Activated T-cell treated with anti-CD3 and anti-CD28 coated beads, Interleukin-2, amount 50 U/mL, for 4 hours (primary cell): ENCODE measurements at regions not wholly inside any gene's neighbourhood (a gene's known extent, or its start where the extent isn't known, plus 50 kb on each side); places are given as distances from the start of the nearest gene placed in this dataset.
A peak's percentile ranks its signal among the peaks of the same experiment; 100 is the strongest.
"Not testable (repeated sequence)": the region's sequence is repeated elsewhere in the genome, so short reads cannot be mapped to it uniquely, and the experiment has no call there.

Source experiments
- ATAC-seq, 2 donors: fragments of 200-7000 bp; cut with Tn5 transposase; one replicate each; pipeline ENCODE4 v1.10.0; 2021
- DNase-seq: peaks from one replicate; pipeline ENCODE4 v3.0.0-alpha.2; 2020
- H3K27me3 Mint-ChIP-seq: one replicate; pipeline ENCODE4 v1.8.0; 2021; ENCODE audit warnings: low read depth, mixed read lengths
- H3K36me3 Mint-ChIP-seq: one replicate; pipeline ENCODE4 v1.8.0; 2022; ENCODE audit warnings: mixed read lengths; ENCODE audit not compliant: insufficient read depth
- H3K4me1 Mint-ChIP-seq: one replicate; pipeline ENCODE4 v1.8.0; 2021; ENCODE audit warnings: low read depth, mixed read lengths
- H3K4me3 Mint-ChIP-seq: one replicate; pipeline ENCODE4 v1.8.0; 2021; ENCODE audit warnings: mild to moderate bottlenecking, moderate library complexity, mixed read lengths
- H3K9me3 Mint-ChIP-seq: one replicate; pipeline ENCODE4 v1.8.0; 2021; ENCODE audit warnings: mixed read lengths

DNA sequence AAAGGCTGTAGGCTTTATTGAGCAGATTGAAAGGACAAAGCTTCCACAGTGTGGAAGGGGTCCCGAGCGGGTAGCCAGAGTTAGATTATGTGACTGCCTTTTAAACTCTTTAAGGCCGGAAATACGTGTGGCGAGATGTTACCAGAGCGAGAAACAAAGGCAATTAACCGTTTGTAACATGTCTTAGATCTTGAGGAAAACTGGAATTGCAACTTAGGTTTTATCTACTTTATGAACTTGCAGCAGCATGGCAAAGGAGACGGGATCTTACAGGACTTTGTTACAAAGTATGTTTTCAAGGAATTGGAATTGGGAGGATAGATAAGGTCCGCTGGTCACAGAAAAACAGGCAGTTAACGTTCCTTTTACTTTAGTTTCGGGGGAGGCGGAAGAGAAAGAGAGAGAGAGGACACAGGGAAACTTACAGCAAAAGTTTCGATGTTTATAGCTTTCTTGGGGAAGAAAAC, 594.7 kb upstream of the ADGRB3 start:
- H3K9me3 Mint-ChIP-seq, result peaks cover 9% of the 10 kb centered on the region
- H3K36me3 Mint-ChIP-seq, result no peaks in the 10 kb centered on the region
- ATAC-seq, result no peak
- no peak for DNase-seq
- H3K27me3 Mint-ChIP-seq, result no peaks in the 10 kb centered on the region
- peak overlapping the region; percentile 25 for H3K4me3 Mint-ChIP-seq
- no peaks in the 10 kb centered on the region for H3K4me1 Mint-ChIP-seq

DNA sequence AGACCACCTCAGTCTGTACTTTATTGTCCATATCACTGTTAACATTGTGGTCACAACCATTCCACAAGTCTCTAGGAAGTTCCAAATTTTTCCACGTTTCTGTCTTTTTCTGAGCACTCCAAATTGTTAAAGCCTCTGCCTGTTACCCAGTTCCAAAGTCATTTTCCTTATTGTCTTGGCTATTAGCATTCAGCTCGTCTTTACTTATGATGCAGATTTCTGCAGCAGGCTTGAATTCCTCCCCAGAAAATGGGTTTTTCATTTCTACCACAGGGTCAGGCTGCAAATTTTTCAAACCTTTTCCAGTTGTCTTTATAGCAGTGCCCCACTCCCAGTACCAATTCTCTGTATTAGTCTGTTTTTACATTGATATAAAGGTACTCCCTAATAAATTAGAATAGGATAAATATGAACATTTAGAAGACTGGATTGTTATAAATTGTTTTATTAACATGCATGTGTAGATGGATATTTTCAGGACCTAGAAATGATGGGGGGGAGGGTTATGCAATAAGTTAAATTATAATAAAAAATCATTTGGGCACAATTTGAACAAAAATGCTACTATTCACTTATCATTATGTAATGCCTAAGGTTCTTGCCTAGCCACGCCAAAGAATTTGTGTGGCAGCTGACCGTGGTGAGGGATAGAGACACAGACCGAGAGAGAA, 595.3 kb upstream of the ADGRB3 start:
- Mint-ChIP-seq H3K4me1 (no peaks in the 10 kb centered on the region), H3K4me3 (no peak overlapping the region), H3K27me3 (no peaks in the 10 kb centered on the region), H3K9me3 (peaks cover 9% of the 10 kb centered on the region), H3K36me3 (no peaks in the 10 kb centered on the region)
- ATAC-seq, result no peak
- no peak for DNase-seq

DNA sequence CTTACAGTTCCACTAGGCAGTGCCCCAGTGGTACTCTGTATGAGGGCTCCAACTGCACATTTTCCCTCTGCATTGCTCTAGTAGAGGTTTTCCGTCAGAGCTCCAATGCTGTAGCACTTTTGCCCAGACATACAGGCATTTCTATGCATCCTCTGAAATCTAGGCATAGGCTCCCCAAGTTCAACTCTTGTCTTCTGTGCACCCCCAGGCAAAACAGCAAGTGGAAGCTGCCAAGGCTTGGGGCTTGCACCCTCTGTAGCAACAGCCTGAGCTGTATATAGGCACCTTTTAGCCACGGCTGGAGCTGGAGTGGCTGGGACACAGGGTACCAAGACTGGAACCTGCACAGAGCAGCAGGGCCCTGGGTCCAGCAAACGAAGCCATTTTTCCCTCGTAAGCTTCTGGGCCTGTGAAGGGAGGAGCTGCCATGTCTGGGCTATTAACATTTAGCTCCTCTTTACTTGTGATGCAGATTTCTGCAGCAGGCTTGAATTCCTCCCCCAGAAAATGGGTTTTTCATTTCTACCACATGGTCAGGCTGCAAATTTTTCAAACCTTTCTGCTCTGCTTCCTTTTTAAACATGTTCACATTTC, 596.2 kb upstream of the ADGRB3 start:
- no peaks in the 10 kb centered on the region for H3K36me3 Mint-ChIP-seq
- peaks cover 9% of the 10 kb centered on the region for H3K9me3 Mint-ChIP-seq
- H3K27me3 Mint-ChIP-seq, result no peaks in the 10 kb centered on the region
- ATAC-seq (no peak), DNase-seq (no peak)
- no peak overlapping the region for H3K4me3 Mint-ChIP-seq
- no peaks in the 10 kb centered on the region for H3K4me1 Mint-ChIP-seq

DNA sequence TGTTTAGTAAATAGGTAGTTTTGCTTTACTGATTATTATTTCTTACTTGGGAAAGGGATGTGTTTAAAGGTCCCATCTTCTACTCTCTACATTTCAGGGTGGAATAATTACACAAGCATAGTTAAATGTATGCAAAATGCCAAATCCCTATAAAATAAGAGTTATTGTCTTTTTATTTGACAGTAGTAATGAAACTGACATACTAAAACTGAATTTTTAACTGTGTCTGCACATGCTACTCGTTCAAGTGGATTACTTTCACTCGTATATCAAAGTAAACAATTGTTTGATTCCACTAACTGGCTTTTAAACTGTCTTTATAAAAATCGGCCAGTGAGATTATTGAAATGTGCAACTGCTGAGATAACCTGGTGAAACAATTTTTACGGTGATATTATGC, 602.9 kb upstream of the ADGRB3 start:
- H3K4me1 Mint-ChIP-seq, result no peaks in the 10 kb centered on the region
- no peaks in the 10 kb centered on the region for H3K27me3 Mint-ChIP-seq
- no peaks in the 10 kb centered on the region for H3K36me3 Mint-ChIP-seq
- H3K4me3 Mint-ChIP-seq, result no peak overlapping the region
- ATAC-seq, result no peak
- peaks cover 8% of the 10 kb centered on the region for H3K9me3 Mint-ChIP-seq
- DNase-seq, result no peak

DNA sequence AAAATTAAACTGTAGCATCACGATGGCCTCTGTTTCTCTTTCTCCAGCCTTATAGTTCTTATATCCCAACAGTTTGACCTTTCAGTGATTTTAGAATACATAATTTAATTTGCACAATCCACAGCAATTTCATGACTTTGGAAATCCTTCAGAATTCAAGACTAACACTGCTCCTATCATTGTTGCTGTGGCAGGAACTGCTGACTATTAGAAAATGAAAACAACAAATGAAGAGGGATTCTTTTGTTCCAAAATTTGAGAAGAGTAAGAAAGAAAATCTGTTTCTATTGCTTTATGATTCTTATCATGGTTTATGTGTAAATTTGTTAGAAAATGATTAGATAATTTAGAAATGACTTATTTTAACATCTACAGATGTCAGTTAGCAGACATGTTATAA, 604.0 kb upstream of the ADGRB3 start:
- no peak for DNase-seq
- no peak overlapping the region for H3K4me3 Mint-ChIP-seq
- ATAC-seq, result no peak
- no peaks in the 10 kb centered on the region for H3K27me3 Mint-ChIP-seq
- peaks cover 8% of the 10 kb centered on the region for H3K9me3 Mint-ChIP-seq
- no peaks in the 10 kb centered on the region for H3K4me1 Mint-ChIP-seq
- H3K36me3 Mint-ChIP-seq, result no peaks in the 10 kb centered on the region

DNA sequence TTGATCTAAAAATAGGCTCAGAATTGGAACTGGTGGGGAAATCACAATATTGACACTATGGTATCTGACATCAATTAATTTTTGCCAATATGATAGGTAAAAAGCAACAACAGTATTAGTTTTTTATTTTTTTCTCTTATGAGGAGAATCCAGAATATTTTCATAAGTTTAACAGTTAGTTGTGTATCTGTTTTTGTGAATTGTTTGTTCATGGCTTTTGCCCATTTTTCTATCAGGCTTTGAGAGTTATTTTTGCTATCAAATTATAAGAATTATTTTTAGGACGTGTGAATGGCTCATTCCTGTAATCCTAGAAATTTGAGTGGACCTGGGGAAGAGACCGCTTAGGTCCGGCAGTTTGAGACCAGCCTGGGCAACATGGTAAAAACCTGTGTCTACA, 608.6 kb upstream of the ADGRB3 start:
- H3K4me3 Mint-ChIP-seq, result no peak overlapping the region
- H3K4me1 Mint-ChIP-seq, result no peaks in the 10 kb centered on the region
- H3K27me3 Mint-ChIP-seq, result no peaks in the 10 kb centered on the region
- no peaks in the 10 kb centered on the region for H3K36me3 Mint-ChIP-seq
- H3K9me3 Mint-ChIP-seq, result peaks cover 11% of the 10 kb centered on the region
- no peak for ATAC-seq
- no peak for DNase-seq

DNA sequence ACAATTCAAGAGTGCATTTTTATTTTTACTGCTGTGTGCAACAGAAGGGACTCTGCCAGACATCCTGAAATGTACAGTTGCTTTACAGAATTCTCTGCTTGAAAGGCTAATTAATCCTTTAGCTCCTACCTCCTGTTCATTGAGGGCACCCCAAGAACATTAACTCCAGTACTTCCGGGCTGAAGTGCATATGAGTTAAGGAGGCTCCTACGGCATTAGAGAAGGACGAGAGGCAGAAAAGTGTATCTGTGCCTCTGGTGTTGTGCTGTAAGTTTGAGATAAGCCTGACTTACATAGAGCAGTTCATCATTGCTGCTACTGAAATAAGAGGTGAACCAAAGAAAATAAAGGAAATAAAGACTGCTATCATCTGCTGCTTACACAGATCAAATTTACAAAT, 609.3 kb upstream of the ADGRB3 start:
- no peak for ATAC-seq

DNA sequence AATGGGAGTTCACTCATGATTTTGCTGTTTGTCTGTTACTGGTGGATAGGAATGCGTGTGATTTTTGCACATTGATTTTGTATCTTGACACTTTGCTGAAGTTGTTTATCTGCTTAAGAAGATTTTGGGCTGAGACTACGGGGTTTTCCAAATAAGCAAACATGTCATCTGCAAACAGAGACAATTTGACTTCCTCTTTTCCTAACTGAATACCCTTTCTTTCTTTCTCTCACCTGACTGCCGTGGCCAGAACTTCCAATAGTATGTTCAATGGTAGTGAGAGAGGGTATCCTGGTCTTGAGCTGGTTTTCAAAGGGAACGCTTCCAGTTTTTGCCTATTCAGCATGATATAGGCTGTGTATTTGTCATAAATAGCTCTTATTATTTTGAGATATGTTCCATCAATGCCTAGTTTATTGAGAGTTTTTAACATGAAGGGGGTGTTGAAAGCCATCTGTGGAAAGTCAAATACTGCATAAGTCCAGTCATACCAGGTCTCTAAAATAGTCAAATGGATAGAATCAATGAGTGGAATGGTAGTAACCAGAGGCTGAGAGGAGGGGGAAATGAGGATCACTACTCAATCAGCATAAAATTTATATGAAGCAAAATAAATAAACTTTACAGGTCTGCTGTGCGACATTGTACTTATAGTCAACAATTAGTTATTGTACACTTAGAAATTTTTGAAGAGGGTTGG, 610.4 kb upstream of the ADGRB3 start:
- Mint-ChIP-seq H3K9me3 (peaks cover 15% of the 10 kb centered on the region), H3K27me3 (no peaks in the 10 kb centered on the region), H3K4me3 (no peak overlapping the region), H3K4me1 (no peaks in the 10 kb centered on the region), H3K36me3 (no peaks in the 10 kb centered on the region)
- no peak for DNase-seq
- no peak for ATAC-seq

More for the DNA sequence above, 609.3 kb upstream of the ADGRB3 start:
- Mint-ChIP-seq H3K4me3 (no peak overlapping the region), H3K4me1 (no peaks in the 10 kb centered on the region), H3K27me3 (no peaks in the 10 kb centered on the region), H3K9me3 (peaks cover 11% of the 10 kb centered on the region), H3K36me3 (no peaks in the 10 kb centered on the region)
- no peak for DNase-seq

DNA sequence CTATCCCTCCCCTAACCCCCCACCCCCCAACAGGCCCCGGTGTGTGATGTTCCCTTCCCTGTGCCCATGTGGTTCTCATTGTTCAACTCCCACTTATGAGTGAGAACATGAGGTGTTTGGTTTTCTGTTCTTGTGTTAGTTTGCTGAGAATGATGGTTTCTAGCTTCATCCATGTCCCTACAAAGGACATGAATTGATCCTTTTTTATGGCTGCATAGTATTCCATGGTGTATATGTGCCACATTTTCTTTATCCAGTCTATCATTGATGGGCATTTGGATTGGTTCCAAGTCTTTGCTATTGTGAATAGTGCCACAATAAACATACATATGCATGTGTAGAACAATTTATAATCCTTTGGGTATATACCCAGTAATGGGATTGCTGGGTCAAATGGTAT, 612.1 kb upstream of the ADGRB3 start:
- H3K27me3 Mint-ChIP-seq, ATAC-seq, DNase-seq, H3K4me3 Mint-ChIP-seq, H3K4me1 Mint-ChIP-seq, H3K36me3 Mint-ChIP-seq: not testable (repeated sequence)
- peaks cover 14% of the 10 kb centered on the region for H3K9me3 Mint-ChIP-seq

DNA sequence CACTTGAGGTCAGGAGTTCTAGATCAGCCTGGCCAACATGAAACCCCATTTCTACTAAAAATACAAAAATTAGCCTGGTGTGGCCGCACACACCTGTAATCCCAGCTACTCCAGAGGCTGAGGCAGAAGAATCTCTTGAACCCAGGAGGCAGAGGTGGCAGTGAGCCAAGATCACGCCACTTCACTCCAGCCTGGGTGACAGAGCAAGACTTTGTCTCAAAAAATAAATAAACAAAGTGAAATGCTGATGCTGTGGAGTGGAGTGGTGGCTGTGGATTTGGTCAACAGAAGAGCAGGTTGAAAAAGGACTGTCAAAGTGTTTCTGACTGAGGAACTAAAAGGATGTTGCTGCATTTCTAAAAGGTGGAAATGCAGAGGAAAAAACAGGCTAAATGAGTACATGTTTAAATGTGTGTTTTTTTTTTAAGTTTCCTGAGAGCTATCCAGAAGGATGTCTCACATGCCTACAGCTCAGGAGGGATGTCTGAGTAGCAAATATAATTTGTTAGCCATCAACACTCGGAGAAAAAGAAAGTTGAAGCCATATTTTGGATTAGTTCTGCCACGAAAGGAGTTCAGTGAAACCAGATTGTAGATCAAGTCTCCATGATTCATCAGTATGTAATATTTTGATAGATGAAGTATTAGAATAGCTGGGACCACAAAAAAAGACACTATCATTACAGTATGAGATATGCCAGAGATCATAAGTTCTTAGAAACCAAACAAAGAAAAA, 621.1 kb upstream of the ADGRB3 start:
- peaks cover 14% of the 10 kb centered on the region for H3K9me3 Mint-ChIP-seq
- ATAC-seq (no peak), DNase-seq (no peak)
- no peaks in the 10 kb centered on the region for H3K36me3 Mint-ChIP-seq
- no peaks in the 10 kb centered on the region for H3K27me3 Mint-ChIP-seq
- H3K4me3 Mint-ChIP-seq, result no peak overlapping the region
- no peaks in the 10 kb centered on the region for H3K4me1 Mint-ChIP-seq

DNA sequence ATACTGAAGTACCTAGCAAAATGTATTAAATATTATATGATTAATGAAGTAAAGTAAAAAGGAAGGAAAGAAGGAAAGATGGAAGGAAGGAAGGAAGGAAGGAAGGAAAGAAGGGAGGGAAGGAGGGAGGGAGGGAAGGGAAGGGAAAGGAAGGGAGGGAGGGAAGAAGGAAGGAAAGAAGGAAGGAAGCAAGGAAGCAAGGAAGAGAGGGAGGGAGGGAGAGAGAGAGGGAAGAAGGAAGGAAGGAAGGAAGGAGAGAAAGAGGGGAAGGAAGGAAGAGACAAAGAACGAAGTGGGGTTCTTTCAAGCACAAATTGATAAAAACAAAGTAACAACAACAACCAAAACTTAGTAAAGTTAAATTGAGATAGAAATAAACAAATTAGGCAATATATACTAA, 622.3 kb upstream of the ADGRB3 start:
- Mint-ChIP-seq H3K4me1 (no peaks in the 10 kb centered on the region), H3K4me3 (no peak overlapping the region), H3K9me3 (peaks cover 14% of the 10 kb centered on the region), H3K27me3 (no peaks in the 10 kb centered on the region), H3K36me3 (no peaks in the 10 kb centered on the region)
- ATAC-seq (no peak), DNase-seq (no peak)

DNA sequence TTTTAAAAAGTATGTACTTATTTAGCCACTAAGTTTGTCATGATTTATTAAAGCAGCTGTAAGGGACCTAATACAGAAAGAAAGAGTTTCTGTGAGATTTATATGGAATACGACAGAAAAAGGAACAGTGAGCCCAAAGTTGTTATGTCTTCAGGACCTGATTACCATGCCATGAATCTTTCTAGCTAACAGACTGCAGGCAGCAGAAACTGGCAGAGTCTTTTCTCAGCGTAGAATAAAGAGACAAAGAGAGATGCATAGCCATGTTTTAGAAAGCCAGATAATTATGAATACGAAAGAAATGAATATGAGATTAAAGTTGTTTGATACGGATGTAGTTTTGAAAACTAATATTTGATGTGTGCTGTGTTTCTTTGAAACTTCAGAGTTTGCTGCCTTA, 624.1 kb upstream of the ADGRB3 start:
- Mint-ChIP-seq H3K36me3 (no peaks in the 10 kb centered on the region), H3K27me3 (no peaks in the 10 kb centered on the region), H3K4me1 (no peaks in the 10 kb centered on the region), H3K9me3 (peaks cover 14% of the 10 kb centered on the region), H3K4me3 (no peak overlapping the region)
- DNase-seq (no peak), ATAC-seq (no peak)

DNA sequence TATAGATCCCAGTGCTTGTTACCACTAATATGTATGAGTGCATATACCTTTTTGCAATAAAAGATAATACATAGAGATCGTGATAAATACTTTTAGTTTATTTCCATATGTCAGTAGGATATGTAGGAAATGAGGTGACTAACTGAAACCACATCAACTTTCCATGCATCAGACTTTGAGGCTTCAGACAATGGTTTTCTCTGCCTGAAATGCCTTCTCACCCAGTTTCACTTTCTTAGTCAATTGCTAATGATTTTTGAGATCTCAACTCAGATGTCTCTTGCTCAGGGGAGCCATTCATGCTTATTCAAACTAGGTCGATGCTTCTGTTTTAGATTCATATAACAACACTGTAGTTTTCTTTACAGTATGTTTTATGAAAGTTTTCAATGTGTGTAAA, 626.6 kb upstream of the ADGRB3 start:
- H3K9me3 Mint-ChIP-seq, result peaks cover 11% of the 10 kb centered on the region
- ATAC-seq (no peak), DNase-seq (no peak)
- H3K4me1 Mint-ChIP-seq, result no peaks in the 10 kb centered on the region
- no peaks in the 10 kb centered on the region for H3K36me3 Mint-ChIP-seq
- no peaks in the 10 kb centered on the region for H3K27me3 Mint-ChIP-seq
- no peak overlapping the region for H3K4me3 Mint-ChIP-seq

DNA sequence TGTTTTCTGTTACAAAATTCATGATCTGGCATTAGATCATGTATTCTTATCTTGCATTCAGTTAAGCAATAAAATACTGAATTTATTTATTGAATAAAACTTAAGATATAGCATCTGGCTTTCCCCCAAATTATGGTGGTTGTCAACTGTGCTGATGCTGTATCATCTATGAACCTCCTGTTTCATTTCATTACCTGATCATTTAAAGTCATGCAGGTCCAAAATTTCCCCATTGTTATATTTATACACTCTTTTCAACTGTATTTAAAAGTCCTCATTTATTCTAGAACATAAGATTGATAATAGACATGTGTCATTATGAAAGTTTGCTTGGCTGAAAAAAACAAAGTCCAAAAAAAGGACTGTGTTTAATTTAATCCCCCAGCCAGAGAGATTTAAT, 627.4 kb upstream of the ADGRB3 start:
- ATAC-seq (no peak), DNase-seq (no peak)
- Mint-ChIP-seq H3K4me1 (no peaks in the 10 kb centered on the region), H3K27me3 (no peaks in the 10 kb centered on the region), H3K36me3 (no peaks in the 10 kb centered on the region), H3K4me3 (no peak overlapping the region), H3K9me3 (peaks cover 11% of the 10 kb centered on the region)
